Cardiac fibroblast (primary cell): ENCODE measurements at regions not wholly inside any gene's neighbourhood (a gene's known extent, or its start where the extent isn't known, plus 50 kb on each side); places are given as distances from the start of the nearest gene placed in this dataset.

Source experiments
- DNase-seq, 2 donors: peaks; one replicate each; pipeline versions ENCODE4 v3.0.0 to v3.0.0-alpha.2; 2010; ENCODE audit warnings: low read depth in 2 of 2
- H3K4me3 ChIP-seq, 2 donors: replicated peaks in 1 of 2; 1 replicate in 1 of 2; 2 replicates in 1 of 2; pipeline ENCODE4 v1.5.1; 2011; ENCODE audit warnings: low read depth in 2 of 2, low read length in 2 of 2, mild to moderate bottlenecking in 2 of 2, moderate library complexity in 1 of 2
- TF ChIP-seq, protein P1 (sequence below): IDR thresholded peaks from one replicate; pipeline ENCODE4 v1.5.1; 2011; ENCODE audit warnings: low read depth, mild to moderate bottlenecking, low read length, inconsistent platforms

DNA sequence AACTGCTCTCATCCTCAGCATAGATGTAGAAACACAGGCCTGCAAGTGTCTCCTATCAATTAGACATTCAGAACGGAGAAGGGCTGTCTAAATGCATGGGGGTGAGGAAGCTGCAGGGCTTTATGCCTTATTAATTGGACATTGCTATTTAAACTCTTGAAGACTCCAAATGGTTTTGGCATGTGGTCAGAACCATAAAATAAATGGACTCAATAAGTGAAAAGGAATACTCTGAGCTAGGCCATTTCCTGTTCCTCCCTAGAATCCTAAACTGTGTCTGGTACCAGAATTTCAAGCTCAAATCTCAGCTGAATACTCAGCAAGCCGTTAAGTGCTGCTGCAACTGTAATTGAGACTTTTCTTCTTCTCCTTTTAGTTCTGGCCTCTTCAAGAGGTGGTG lies 80.4 kb upstream of the C1orf87 start:
- DNase-seq: no peak
- no peak overlapping the region for H3K4me3 ChIP-seq
- TF ChIP-seq, protein P1, sequence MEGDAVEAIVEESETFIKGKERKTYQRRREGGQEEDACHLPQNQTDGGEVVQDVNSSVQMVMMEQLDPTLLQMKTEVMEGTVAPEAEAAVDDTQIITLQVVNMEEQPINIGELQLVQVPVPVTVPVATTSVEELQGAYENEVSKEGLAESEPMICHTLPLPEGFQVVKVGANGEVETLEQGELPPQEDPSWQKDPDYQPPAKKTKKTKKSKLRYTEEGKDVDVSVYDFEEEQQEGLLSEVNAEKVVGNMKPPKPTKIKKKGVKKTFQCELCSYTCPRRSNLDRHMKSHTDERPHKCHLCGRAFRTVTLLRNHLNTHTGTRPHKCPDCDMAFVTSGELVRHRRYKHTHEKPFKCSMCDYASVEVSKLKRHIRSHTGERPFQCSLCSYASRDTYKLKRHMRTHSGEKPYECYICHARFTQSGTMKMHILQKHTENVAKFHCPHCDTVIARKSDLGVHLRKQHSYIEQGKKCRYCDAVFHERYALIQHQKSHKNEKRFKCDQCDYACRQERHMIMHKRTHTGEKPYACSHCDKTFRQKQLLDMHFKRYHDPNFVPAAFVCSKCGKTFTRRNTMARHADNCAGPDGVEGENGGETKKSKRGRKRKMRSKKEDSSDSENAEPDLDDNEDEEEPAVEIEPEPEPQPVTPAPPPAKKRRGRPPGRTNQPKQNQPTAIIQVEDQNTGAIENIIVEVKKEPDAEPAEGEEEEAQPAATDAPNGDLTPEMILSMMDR: no peak

DNA sequence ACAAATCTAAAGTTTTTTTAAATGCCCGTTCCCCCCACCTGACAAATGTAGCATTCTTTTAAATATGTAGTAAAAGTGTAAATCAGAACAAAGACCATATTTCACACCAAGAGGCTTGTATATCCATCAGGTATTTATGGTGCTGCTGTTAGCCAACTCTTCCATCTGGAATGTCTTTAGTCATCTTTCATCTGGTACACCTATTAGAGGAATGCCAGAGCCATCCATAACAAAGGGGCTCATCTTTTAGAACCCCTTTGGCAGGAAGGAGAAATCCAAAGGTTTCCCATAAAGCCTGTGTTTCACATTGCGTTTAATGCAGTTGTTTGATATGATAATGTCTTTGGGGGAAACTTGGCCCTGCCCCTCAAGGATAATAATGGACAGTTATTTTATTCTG lies 79.3 kb upstream of the C1orf87 start:
- TF ChIP-seq, protein P1: no peak
- no peak for DNase-seq
- H3K4me3 ChIP-seq: no peak overlapping the region

DNA sequence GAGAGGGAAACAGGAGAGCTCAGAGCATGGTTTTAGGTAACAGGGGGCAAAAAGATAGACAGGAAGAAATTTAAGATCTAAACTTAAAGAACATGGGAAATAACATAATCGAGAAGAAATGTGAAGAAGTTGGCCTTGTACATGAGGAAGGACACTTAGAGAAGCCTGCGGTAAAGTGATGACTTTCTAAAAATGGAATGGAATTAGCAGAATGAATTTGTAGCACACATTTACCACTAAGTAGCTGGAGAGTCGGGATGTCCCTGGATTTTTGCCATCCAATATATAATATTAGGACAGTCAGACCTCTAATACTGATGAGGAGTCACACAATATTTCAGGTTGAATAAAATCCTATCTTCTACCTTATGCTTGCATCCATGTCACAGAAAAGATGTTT lies 77.7 kb upstream of the C1orf87 start:
- TF ChIP-seq, protein P1: no peak
- DNase-seq: no peak
- no peak overlapping the region for H3K4me3 ChIP-seq

DNA sequence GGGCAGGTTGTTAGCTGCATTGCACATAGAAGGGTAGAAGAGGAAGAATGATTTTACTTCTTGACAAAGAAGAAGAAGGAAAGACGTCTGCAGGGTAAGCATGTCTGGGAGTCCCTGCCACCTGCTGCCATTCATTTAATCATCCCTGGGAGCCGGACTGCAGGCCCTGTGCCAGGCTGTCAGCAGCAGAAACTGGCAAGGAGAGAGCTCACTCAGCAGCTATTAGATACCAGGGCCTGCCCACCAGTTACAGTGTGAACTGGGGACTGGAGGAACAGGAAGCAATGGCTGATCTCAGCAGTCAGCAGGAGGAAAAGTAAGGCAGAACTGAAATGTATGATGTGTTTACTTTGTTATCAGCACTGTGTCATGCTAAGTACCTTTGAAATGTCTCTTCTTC lies 75.7 kb upstream of the C1orf87 start:
- TF ChIP-seq, protein P1: no peak
- no peak overlapping the region for H3K4me3 ChIP-seq
- no peak for DNase-seq

DNA sequence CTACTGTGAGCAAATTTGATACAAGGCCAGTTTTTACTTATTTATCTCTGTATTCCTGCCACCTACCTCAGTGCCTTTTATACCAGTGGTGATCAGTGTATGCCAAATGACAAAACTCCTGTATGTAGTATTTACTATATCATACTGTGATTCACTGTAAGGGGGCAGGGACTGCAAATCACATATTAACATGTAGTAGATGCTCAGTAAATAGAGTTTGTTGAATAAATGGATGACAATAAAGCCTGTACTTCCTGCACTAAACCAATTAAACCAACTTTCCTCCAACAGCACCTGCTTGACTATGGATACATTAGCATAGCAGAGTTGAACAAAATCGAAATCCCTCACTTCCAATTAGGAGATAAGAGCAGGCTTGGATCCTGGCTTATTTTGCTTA lies 73.3 kb upstream of the C1orf87 start:
- no peak overlapping the region for H3K4me3 ChIP-seq
- no peak for DNase-seq
- TF ChIP-seq, protein P1: no peak

DNA sequence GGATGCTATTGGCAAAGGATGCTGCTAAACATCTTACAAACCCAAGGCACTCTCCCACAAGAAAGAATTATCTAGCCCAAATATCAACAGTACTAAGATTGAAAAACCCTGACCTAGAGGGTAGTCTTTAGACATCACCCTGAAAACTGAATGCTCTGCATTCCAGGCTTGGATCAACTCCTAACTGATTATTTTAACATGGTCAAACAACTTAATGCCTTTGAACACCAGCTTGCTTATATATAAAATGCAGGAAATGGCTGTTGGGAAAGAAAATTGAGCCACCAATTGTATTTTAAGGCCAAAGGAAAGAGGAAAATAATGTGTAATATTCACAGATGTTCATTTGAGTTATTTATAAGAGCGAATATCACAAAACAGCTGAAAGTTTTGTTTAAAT lies 72.2 kb upstream of the C1orf87 start:
- no peak overlapping the region for H3K4me3 ChIP-seq
- no peak for DNase-seq
- TF ChIP-seq, protein P1: no peak

DNA sequence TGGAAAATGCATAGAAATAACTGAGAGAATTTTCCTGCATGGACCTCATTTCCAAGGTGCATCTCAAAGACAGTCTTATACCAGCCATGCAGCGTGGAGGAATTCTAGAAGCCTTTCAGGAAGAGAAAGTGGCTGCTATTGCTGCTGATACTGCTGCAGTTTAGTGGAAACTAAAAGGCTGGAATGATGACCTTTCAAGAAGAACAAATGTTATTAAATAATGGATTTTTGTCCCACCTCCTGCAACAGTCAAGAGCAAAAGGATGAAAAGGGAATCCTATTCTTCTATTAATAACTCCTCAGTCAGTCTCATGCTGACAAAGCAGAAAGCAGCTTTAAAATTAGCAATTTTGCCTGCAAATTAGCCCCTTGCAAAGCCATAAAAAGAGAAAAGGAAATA lies 68.2 kb upstream of the C1orf87 start:
- TF ChIP-seq, protein P1: no peak
- DNase-seq: no peak
- no peak overlapping the region for H3K4me3 ChIP-seq
